ENCODE measurements at regions not wholly inside any gene's neighbourhood (a gene's known extent, or its start where the extent isn't known, plus 50 kb on each side); places are given as distances from the start of the nearest gene placed in this dataset.

- peak; percentile 72 to 83 for DNase-seq
Observed at GRCh38 chr18:22020127-22020866, 149.1 kb upstream of the GATA6 start.

GRCh38 chr18:22020867-22021370 is 148.5 kb upstream of the GATA6 start:
- FAIRE-seq: no peak
- WGBS, 3 donors: 60 to 75% (median 64%) methylated on average over 7 of the region's 7 CpGs
- no peak for DNase-seq
- Histone ChIP-seq H3K27me3 (ENCODE audit: control insufficient read depth in 3 of 3, insufficient read depth in 3 of 3, low read length in 3 of 3) (no peaks in the 10 kb centered on the region), H3K9me3 (ENCODE audit: control insufficient read depth in 2 of 2, insufficient read depth in 1 of 2, low read depth in 1 of 2, low read length in 1 of 2) (no peaks in the 10 kb centered on the region), H3K36me3 (ENCODE audit: control insufficient read depth in 3 of 3, insufficient read depth in 2 of 3, low read depth in 1 of 3, low read length in 3 of 3) (no peaks in the 10 kb centered on the region), H3K4me3 (ENCODE audit: low read depth in 1 of 3, low read length in 3 of 3) (no peak overlapping the region), H3K4me1 (ENCODE audit: control insufficient read depth in 3 of 3, insufficient read depth in 2 of 3, low read depth in 1 of 3, low read length in 2 of 3) (peaks cover 6 to 48% (median 11%) of the 10 kb centered on the region in 3 donors), H3K27ac (ENCODE audit: low read depth in 1 of 3, low read length in 2 of 3) (peak overlapping the region in 2 of 3 donors; percentile 36 to 89)

More at GRCh38 chr18:22020127-22020866, 149.1 kb upstream of the GATA6 start:
- Histone ChIP-seq H3K27ac (ENCODE audit: low read depth in 1 of 3, low read length in 2 of 3) (peak overlapping the region in 2 of 3 donors; percentile 36 to 89), H3K9me3 (ENCODE audit: control insufficient read depth in 2 of 2, insufficient read depth in 1 of 2, low read depth in 1 of 2, low read length in 1 of 2) (no peaks in the 10 kb centered on the region), H3K36me3 (ENCODE audit: control insufficient read depth in 3 of 3, insufficient read depth in 2 of 3, low read depth in 1 of 3, low read length in 3 of 3) (no peaks in the 10 kb centered on the region), H3K27me3 (ENCODE audit: control insufficient read depth in 3 of 3, insufficient read depth in 3 of 3, low read length in 3 of 3) (no peaks in the 10 kb centered on the region), H3K4me3 (ENCODE audit: low read depth in 1 of 3, low read length in 3 of 3) (no peak overlapping the region), H3K4me1 (ENCODE audit: control insufficient read depth in 3 of 3, insufficient read depth in 2 of 3, low read depth in 1 of 3, low read length in 2 of 3) (peaks cover 6 to 48% (median 11%) of the 10 kb centered on the region in 3 donors)
- WGBS, 3 donors: 8 to 51% (median 33%) methylated on average over 12 of the region's 12 CpGs
- FAIRE-seq: no peak

DNA sequence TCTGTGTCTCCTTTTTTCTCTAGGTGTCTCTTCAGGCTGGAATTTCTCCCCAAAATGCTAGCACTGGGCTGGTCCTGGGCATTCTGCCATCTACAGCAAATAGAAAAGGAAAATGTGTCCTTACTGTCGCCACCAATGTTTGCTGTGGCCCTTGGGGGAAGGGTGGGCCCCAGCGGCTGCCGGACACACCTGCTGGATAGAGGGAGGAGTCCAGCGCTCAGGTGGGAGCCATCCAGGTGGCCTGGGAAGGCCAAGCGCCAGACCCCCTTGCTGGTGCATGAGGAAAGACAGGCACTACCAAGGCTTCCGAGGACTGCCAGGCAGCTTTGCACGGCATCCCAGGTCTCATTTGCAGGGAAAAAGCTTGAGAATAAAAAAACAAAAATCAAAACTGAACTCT is 147.7 kb upstream of the GATA6 start:
- peak in 1 of 2 donors; percentile 59 for DNase-seq
- Histone ChIP-seq H3K27ac (ENCODE audit: low read depth in 1 of 3, low read length in 2 of 3) (peak overlapping the region in 1 of 3 donors; percentile 89), H3K36me3 (ENCODE audit: control insufficient read depth in 3 of 3, insufficient read depth in 2 of 3, low read depth in 1 of 3, low read length in 3 of 3) (no peaks in the 10 kb centered on the region), H3K4me1 (ENCODE audit: control insufficient read depth in 3 of 3, insufficient read depth in 2 of 3, low read depth in 1 of 3, low read length in 2 of 3) (peaks cover 6 to 53% (median 11%) of the 10 kb centered on the region in 3 donors), H3K27me3 (ENCODE audit: control insufficient read depth in 3 of 3, insufficient read depth in 3 of 3, low read length in 3 of 3) (no peaks in the 10 kb centered on the region), H3K9me3 (ENCODE audit: control insufficient read depth in 2 of 2, insufficient read depth in 1 of 2, low read depth in 1 of 2, low read length in 1 of 2) (no peaks in the 10 kb centered on the region), H3K4me3 (ENCODE audit: low read depth in 1 of 3, low read length in 3 of 3) (no peak overlapping the region)
- FAIRE-seq: no peak
- WGBS, 3 donors: 33 to 66% (median 56%) methylated on average over 7 of the region's 7 CpGs

DNA sequence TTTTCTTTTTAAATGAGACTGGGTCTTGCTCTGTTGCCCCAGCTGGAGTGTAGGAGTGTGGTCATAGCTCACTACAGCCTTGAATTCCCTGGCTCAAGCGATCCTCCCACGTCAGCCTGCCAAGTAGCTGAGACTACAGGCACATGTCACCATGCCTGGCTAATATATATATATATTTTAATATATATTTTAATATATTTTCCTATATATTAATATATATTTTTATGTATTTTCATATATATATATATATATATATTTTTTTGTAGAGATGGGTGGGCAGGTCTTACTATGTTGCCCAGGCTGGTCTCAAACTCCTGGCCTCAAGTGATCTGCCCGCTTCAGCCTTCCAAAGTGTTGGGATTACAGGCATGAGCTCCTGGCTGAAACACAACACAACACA is 144.5 kb upstream of the GATA6 start:
- H3K4me1 ChIP-seq (ENCODE audit: control insufficient read depth in 3 of 3, insufficient read depth in 2 of 3, low read depth in 1 of 3, low read length in 2 of 3): peaks cover 4 to 35% (median 6%) of the 10 kb centered on the region in 3 donors
- WGBS, 3 donors: 91 to 94% (median 93%) methylated on average over 3 of the region's 3 CpGs
- no peaks in the 10 kb centered on the region for H3K27me3 ChIP-seq (ENCODE audit: control insufficient read depth in 3 of 3, insufficient read depth in 3 of 3, low read length in 3 of 3)
- no peak overlapping the region for H3K4me3 ChIP-seq (ENCODE audit: low read depth in 1 of 3, low read length in 3 of 3)
- no peaks in the 10 kb centered on the region for H3K9me3 ChIP-seq (ENCODE audit: control insufficient read depth in 2 of 2, insufficient read depth in 1 of 2, low read depth in 1 of 2, low read length in 1 of 2)
- DNase-seq (no peak), FAIRE-seq (no peak)
- no peak overlapping the region for H3K27ac ChIP-seq (ENCODE audit: low read depth in 1 of 3, low read length in 2 of 3)
- no peaks in the 10 kb centered on the region for H3K36me3 ChIP-seq (ENCODE audit: control insufficient read depth in 3 of 3, insufficient read depth in 2 of 3, low read depth in 1 of 3, low read length in 3 of 3)

DNA sequence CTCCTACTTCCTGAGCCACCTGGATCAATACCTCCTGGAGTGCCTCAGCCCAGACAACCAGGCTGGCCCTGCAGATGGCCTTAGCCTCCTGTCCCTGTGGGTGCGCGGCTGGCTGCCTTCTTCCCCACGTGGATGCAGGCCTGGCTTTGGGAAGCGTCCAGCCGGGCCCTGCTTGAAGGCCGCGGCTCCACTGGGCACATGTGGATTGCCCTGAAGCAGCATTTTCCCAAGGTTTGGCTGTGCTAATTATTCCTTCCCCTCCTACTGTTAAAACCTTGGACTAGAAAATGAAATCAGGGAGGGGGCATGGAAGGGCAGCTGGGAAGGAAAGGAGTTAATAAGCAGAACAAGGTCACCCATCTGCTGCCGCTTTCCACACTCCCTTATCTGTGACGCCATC is 143.0 kb upstream of the GATA6 start:
- WGBS, 3 donors: 84 to 92% (median 87%) methylated on average over 9 of the region's 9 CpGs
- no peak overlapping the region for H3K27ac ChIP-seq (ENCODE audit: low read depth in 1 of 3, low read length in 2 of 3)

DNA sequence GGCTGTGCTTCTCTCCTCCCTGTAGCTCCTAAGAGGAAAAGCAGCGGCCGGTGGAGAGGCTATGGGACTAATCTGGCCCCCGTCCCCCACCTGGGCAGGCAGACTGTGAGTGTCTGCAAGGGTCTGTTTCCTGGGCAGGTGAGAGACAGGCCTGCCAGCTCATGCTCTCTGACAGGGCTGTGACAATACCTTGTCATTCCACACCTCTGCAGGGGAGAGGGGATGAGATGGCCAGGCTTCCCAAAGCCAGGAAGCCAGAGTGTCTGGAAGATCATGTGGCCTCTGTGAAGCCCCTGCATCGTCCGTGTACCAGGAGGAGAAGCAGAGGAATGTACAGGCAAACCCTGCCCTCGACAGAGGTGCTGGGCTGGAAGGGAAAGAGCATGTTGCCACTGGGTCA is 142.5 kb upstream of the GATA6 start:
- H3K4me1 ChIP-seq (ENCODE audit: control insufficient read depth in 3 of 3, insufficient read depth in 2 of 3, low read depth in 1 of 3, low read length in 2 of 3): peaks cover 0 to 21% (median 0%) of the 10 kb centered on the region in 3 donors
- DNase-seq: no peak
- no peak for FAIRE-seq
- H3K9me3 ChIP-seq (ENCODE audit: control insufficient read depth in 2 of 2, insufficient read depth in 1 of 2, low read depth in 1 of 2, low read length in 1 of 2): no peaks in the 10 kb centered on the region
- no peak overlapping the region for H3K4me3 ChIP-seq (ENCODE audit: low read depth in 1 of 3, low read length in 3 of 3)
- H3K36me3 ChIP-seq (ENCODE audit: control insufficient read depth in 3 of 3, insufficient read depth in 2 of 3, low read depth in 1 of 3, low read length in 3 of 3): no peaks in the 10 kb centered on the region
- 58 to 68% (median 65%) methylated on average over 6 of the region's 6 CpGs for WGBS, 3 donors
- no peak overlapping the region for H3K27ac ChIP-seq (ENCODE audit: low read depth in 1 of 3, low read length in 2 of 3)
- no peaks in the 10 kb centered on the region for H3K27me3 ChIP-seq (ENCODE audit: control insufficient read depth in 3 of 3, insufficient read depth in 3 of 3, low read length in 3 of 3)

More for the DNA sequence above, 143.0 kb upstream of the GATA6 start:
- Histone ChIP-seq H3K27me3 (ENCODE audit: control insufficient read depth in 3 of 3, insufficient read depth in 3 of 3, low read length in 3 of 3) (no peaks in the 10 kb centered on the region), H3K4me1 (ENCODE audit: control insufficient read depth in 3 of 3, insufficient read depth in 2 of 3, low read depth in 1 of 3, low read length in 2 of 3) (peaks cover 0 to 21% (median 5%) of the 10 kb centered on the region in 3 donors), H3K4me3 (ENCODE audit: low read depth in 1 of 3, low read length in 3 of 3) (no peak overlapping the region), H3K36me3 (ENCODE audit: control insufficient read depth in 3 of 3, insufficient read depth in 2 of 3, low read depth in 1 of 3, low read length in 3 of 3) (no peaks in the 10 kb centered on the region), H3K9me3 (ENCODE audit: control insufficient read depth in 2 of 2, insufficient read depth in 1 of 2, low read depth in 1 of 2, low read length in 1 of 2) (no peaks in the 10 kb centered on the region)
- DNase-seq (no peak), FAIRE-seq (no peak)

GRCh38 chr18:22031611-22032010 is 137.8 kb upstream of the GATA6 start:
- peak overlapping the region in 1 of 3 donors; percentile 76 for H3K27ac ChIP-seq (ENCODE audit: low read depth in 1 of 3, low read length in 2 of 3)
- peaks cover 0 to 20% (median 0%) of the 10 kb centered on the region in 3 donors for H3K4me1 ChIP-seq (ENCODE audit: control insufficient read depth in 3 of 3, insufficient read depth in 2 of 3, low read depth in 1 of 3, low read length in 2 of 3)
- H3K4me3 ChIP-seq (ENCODE audit: low read depth in 1 of 3, low read length in 3 of 3): no peak overlapping the region
- H3K27me3 ChIP-seq (ENCODE audit: control insufficient read depth in 3 of 3, insufficient read depth in 3 of 3, low read length in 3 of 3): no peaks in the 10 kb centered on the region
- 42 to 68% (median 63%) methylated on average over 6 of the region's 6 CpGs for WGBS, 3 donors
- H3K9me3 ChIP-seq (ENCODE audit: control insufficient read depth in 2 of 2, insufficient read depth in 1 of 2, low read depth in 1 of 2, low read length in 1 of 2): no peaks in the 10 kb centered on the region
- DNase-seq (peak in 1 of 2 donors; percentile 82), FAIRE-seq (no peak)
- H3K36me3 ChIP-seq (ENCODE audit: control insufficient read depth in 3 of 3, insufficient read depth in 2 of 3, low read depth in 1 of 3, low read length in 3 of 3): no peaks in the 10 kb centered on the region

- peak overlapping the region in 1 of 3 donors; percentile 76 for H3K27ac ChIP-seq (ENCODE audit: low read depth in 1 of 3, low read length in 2 of 3)
- no peak for FAIRE-seq
- no peaks in the 10 kb centered on the region for H3K27me3 ChIP-seq (ENCODE audit: control insufficient read depth in 3 of 3, insufficient read depth in 3 of 3, low read length in 3 of 3)
- peaks cover 0 to 14% (median 0%) of the 10 kb centered on the region in 3 donors for H3K4me1 ChIP-seq (ENCODE audit: control insufficient read depth in 3 of 3, insufficient read depth in 2 of 3, low read depth in 1 of 3, low read length in 2 of 3)
- no peaks in the 10 kb centered on the region for H3K36me3 ChIP-seq (ENCODE audit: control insufficient read depth in 3 of 3, insufficient read depth in 2 of 3, low read depth in 1 of 3, low read length in 3 of 3)
- H3K4me3 ChIP-seq (ENCODE audit: low read depth in 1 of 3, low read length in 3 of 3): no peak overlapping the region
- WGBS, 3 donors: 60 to 72% (median 63%) methylated on average over 4 of the region's 4 CpGs
- DNase-seq: peak; percentile 47 to 57
- no peaks in the 10 kb centered on the region for H3K9me3 ChIP-seq (ENCODE audit: control insufficient read depth in 2 of 2, insufficient read depth in 1 of 2, low read depth in 1 of 2, low read length in 1 of 2)
Observed at GRCh38 chr18:22032392-22032961, 136.9 kb upstream of the GATA6 start.

Data from small intestine (tissue), 7 donors.